Calu3 (cell line): ENCODE measurements at regions not wholly inside any gene's neighbourhood (a gene's known extent, or its start where the extent isn't known, plus 50 kb on each side); places are given as distances from the start of the nearest gene placed in this dataset.

Experiments
- BruUV-seq: library from RNA; stranded (reverse); fragments of 400-500 nt; replicated peaks from 2 replicates; lab custom pipeline; 2021; lab: Mats Ljungman, UMichigan
- CTCF ChIA-PET: fragments of 300-600 bp; sonication (Branson Sonifier 250); formaldehyde crosslinking; loops from one replicate; lab custom pipeline; 2022; ENCODE audit warnings: antibody characterized with exemption; lab: Charles Lee
- DNase-seq: peaks from one replicate; pipeline ENCODE4 v3.0.0; 2022
- H3K27ac Mint-ChIP-seq: one replicate; pipeline ENCODE4 v1.8.0; 2022; ENCODE audit warnings: mixed read lengths; ENCODE audit not compliant: unreplicated experiment
- H3K27me3 Mint-ChIP-seq: one replicate; pipeline ENCODE4 v1.8.0; 2022; ENCODE audit warnings: mixed read lengths; ENCODE audit not compliant: unreplicated experiment
- H3K36me3 Mint-ChIP-seq: one replicate; pipeline ENCODE4 v1.8.0; 2022; ENCODE audit warnings: mild to moderate bottlenecking, moderate library complexity, mixed read lengths; ENCODE audit not compliant: insufficient read depth, unreplicated experiment
- H3K4me1 Mint-ChIP-seq: one replicate; pipeline ENCODE4 v1.8.0; 2022; ENCODE audit warnings: mild to moderate bottlenecking, low read depth, mixed read lengths; ENCODE audit not compliant: unreplicated experiment
- H3K4me3 Mint-ChIP-seq: one replicate; pipeline ENCODE4 v1.8.0; 2022; ENCODE audit warnings: mild to moderate bottlenecking, low read depth, moderate library complexity, mixed read lengths; ENCODE audit not compliant: unreplicated experiment
- H3K9me3 Mint-ChIP-seq: one replicate; pipeline ENCODE4 v1.8.0; 2022; ENCODE audit warnings: low read depth, mixed read lengths; ENCODE audit not compliant: unreplicated experiment
- intact Hi-C: fragments of 100-400 bp; cut with micrococcal nuclease; formaldehyde crosslinking; loops from one replicate; pipeline ENCODE4 v1.10.0; 2022; ENCODE audit not compliant: unreplicated experiment
- TF ChIP-seq, protein P1 (sequence below): fragments of 200-600 bp; IDR thresholded peaks from one replicate; pipeline ENCODE4 v1.8.0; 2022; ENCODE audit warnings: antibody characterized with exemption; ENCODE audit not compliant: unreplicated experiment

DNA sequence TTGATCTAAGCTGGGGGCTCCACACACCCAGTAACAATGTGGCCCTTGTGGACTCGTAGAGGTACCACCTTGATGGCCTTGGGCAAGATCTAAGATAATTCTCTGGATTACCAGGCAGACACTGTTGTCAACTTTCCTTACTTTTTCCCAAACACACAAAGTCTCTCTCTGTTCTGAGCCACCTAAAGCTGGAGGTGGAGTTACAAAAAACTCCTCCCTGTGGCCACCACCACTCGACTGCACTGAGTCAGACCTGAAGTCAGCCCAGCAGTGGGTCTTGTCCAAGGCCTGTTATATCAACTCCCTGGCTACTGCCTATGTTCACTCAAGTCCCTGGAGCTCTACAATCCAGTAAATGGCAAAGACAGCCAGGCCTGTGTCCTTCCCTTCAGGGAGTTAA is 70.1 kb upstream of the TECRL start:
- Mint-ChIP-seq H3K27ac (no peak overlapping the region), H3K9me3 (no peaks in the 10 kb centered on the region), H3K4me3 (no peak overlapping the region), H3K4me1 (no peaks in the 10 kb centered on the region), H3K27me3 (no peaks in the 10 kb centered on the region), H3K36me3 (no peaks in the 10 kb centered on the region)
- BruUV-seq: no TSS peak
- no peak for DNase-seq
- CTCF ChIA-PET: interaction anchor here (0.6 kb wide), 1 partner anchor 734 kb away, joined by 5 read pairs; no protein-coding TSS in a partner anchor
- intact Hi-C loops: no loop called here
- TF ChIP-seq, protein P1, sequence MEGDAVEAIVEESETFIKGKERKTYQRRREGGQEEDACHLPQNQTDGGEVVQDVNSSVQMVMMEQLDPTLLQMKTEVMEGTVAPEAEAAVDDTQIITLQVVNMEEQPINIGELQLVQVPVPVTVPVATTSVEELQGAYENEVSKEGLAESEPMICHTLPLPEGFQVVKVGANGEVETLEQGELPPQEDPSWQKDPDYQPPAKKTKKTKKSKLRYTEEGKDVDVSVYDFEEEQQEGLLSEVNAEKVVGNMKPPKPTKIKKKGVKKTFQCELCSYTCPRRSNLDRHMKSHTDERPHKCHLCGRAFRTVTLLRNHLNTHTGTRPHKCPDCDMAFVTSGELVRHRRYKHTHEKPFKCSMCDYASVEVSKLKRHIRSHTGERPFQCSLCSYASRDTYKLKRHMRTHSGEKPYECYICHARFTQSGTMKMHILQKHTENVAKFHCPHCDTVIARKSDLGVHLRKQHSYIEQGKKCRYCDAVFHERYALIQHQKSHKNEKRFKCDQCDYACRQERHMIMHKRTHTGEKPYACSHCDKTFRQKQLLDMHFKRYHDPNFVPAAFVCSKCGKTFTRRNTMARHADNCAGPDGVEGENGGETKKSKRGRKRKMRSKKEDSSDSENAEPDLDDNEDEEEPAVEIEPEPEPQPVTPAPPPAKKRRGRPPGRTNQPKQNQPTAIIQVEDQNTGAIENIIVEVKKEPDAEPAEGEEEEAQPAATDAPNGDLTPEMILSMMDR: no peak

DNA sequence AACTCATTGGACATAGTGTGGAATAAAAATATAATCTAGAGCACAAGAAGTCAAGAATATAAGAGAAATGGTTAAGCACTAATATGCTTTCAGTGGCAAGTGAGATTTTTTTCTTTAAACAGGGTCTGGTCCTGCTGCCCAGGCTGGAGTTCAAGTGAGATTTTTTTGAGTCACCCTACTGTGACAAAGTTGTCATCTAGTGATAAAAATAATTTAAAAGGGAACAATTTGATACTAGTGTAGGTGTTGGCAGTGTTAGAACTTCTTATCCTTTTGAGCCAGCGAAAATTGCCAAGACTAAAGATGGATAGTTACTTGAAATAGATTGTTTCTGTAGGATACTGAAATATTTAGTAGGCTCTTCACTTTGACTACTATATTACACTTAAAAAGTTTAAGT is 67.9 kb upstream of the TECRL start:
- no TSS peak for BruUV-seq
- Mint-ChIP-seq H3K9me3 (no peaks in the 10 kb centered on the region), H3K4me1 (no peaks in the 10 kb centered on the region), H3K27me3 (no peaks in the 10 kb centered on the region), H3K36me3 (no peaks in the 10 kb centered on the region), H3K4me3 (no peak overlapping the region), H3K27ac (no peak overlapping the region)
- DNase-seq: no peak
- intact Hi-C loops: no loop called here
- TF ChIP-seq, protein P1: no peak
- CTCF ChIA-PET: no interaction called here

GRCh38 chr4:64465263-64465662 is 56.0 kb upstream of the TECRL start:
- DNase-seq: no peak
- intact Hi-C loops: no loop called here
- Mint-ChIP-seq H3K27ac (no peak overlapping the region), H3K27me3 (no peaks in the 10 kb centered on the region), H3K36me3 (no peaks in the 10 kb centered on the region), H3K9me3 (no peaks in the 10 kb centered on the region), H3K4me1 (no peaks in the 10 kb centered on the region), H3K4me3 (no peak overlapping the region)
- BruUV-seq: no TSS peak
- TF ChIP-seq, protein P1: no peak
- CTCF ChIA-PET: no interaction called here

GRCh38 chr4:64464581-64464980 is 55.3 kb upstream of the TECRL start:
- H3K9me3 Mint-ChIP-seq: no peaks in the 10 kb centered on the region

More at GRCh38 chr4:64464581-64464980, 55.3 kb upstream of the TECRL start:
- BruUV-seq: no TSS peak
- Mint-ChIP-seq H3K27me3 (no peaks in the 10 kb centered on the region), H3K4me1 (no peaks in the 10 kb centered on the region), H3K4me3 (no peak overlapping the region), H3K36me3 (no peaks in the 10 kb centered on the region), H3K27ac (no peak overlapping the region)
- CTCF ChIA-PET: no interaction called here
- TF ChIP-seq, protein P1: no peak
- intact Hi-C loops: no loop called here
- DNase-seq: no peak
